ENCODE measurements at regions not wholly inside any gene's neighbourhood (a gene's known extent, or its start where the extent isn't known, plus 50 kb on each side); places are given as distances from the start of the nearest gene placed in this dataset.

DNA sequence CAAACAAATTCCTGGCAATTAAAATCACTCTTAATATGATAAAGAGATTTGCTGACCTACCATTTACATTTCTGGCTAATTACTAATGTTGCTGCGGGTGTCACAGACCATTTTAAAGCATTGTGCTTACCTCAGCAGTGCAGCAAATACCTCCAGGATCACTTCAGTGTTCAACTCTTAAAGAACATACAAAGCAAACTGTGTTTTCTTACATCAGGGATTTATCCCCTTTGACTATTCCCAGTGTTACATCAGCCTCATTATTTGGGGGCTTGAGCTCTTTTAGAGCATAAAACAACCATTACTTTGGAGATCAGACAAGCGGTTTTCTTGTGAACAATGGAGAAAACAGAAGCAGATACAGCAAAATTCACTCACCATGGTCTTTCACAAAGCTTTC, 185.4 kb downstream of the LYPLAL1 start:
- Histone ChIP-seq H3K36me3 (no peaks in the 10 kb centered on the region), H3K9me3 (no peaks in the 10 kb centered on the region), H3K27ac (no peak overlapping the region), H3K4me3 (no peak overlapping the region), H3K4me1 (no peaks in the 10 kb centered on the region), H3K27me3 (no peaks in the 10 kb centered on the region)
- ATAC-seq (no peak), DNase-seq (no peak)
- TF ChIP-seq, protein P1, sequence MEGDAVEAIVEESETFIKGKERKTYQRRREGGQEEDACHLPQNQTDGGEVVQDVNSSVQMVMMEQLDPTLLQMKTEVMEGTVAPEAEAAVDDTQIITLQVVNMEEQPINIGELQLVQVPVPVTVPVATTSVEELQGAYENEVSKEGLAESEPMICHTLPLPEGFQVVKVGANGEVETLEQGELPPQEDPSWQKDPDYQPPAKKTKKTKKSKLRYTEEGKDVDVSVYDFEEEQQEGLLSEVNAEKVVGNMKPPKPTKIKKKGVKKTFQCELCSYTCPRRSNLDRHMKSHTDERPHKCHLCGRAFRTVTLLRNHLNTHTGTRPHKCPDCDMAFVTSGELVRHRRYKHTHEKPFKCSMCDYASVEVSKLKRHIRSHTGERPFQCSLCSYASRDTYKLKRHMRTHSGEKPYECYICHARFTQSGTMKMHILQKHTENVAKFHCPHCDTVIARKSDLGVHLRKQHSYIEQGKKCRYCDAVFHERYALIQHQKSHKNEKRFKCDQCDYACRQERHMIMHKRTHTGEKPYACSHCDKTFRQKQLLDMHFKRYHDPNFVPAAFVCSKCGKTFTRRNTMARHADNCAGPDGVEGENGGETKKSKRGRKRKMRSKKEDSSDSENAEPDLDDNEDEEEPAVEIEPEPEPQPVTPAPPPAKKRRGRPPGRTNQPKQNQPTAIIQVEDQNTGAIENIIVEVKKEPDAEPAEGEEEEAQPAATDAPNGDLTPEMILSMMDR (IDR thresholded peaks at IDR 0.05): no peak
- intact Hi-C loops (cut with DNase I): no loop called here

DNA sequence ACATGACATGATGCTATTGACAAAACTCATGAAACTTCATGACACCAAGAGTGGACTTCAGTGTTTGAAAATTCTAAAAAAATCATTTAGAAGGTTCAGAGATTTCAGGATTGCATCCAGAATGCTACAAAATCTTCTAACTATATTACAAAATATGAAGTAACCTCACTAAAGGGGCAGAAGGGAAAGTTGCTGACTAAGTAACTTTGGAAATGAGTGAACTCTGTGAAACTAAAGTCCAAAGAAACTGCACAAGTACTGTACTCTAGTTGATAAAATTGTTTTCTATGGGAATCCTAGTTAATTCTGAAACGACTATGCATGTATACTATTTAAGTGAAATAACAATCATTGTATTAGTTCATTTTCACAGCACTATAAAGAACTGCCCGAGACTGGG, 184.4 kb downstream of the LYPLAL1 start:
- intact Hi-C loops (cut with DNase I): no loop called here
- TF ChIP-seq, protein P1 (IDR thresholded peaks at IDR 0.05): no peak

DNA sequence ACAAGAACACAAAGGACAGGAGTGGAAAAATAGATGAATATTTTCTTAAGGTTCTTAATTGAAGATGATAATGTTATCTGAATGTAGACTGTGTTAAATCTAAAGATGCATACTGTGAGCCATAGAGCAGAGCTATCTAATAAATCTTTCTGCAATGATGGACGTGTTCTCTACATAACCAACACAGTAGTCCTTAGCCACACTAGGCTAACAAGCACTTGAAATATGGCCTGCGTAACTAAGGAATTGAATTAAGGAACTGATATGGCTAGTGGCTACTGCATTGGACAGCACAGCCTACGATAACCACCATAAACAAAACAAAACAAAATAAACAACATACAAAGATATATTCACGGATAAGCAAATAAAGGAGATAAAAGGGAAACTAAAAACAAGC, 181.3 kb downstream of the LYPLAL1 start:
- Histone ChIP-seq H3K27me3 (no peaks in the 10 kb centered on the region), H3K9me3 (no peaks in the 10 kb centered on the region), H3K4me3 (no peak overlapping the region), H3K27ac (no peak overlapping the region), H3K4me1 (no peaks in the 10 kb centered on the region), H3K36me3 (no peaks in the 10 kb centered on the region)
- TF ChIP-seq, protein P1 (IDR thresholded peaks at IDR 0.05): no peak
- intact Hi-C loops (cut with DNase I): no loop called here
- DNase-seq: no peak
- no peak for ATAC-seq

More for the DNA sequence above, 184.4 kb downstream of the LYPLAL1 start:
- no peak overlapping the region for H3K27ac ChIP-seq
- H3K4me3 ChIP-seq: no peak overlapping the region
- no peaks in the 10 kb centered on the region for H3K27me3 ChIP-seq
- DNase-seq: no peak
- H3K9me3 ChIP-seq: no peaks in the 10 kb centered on the region
- ATAC-seq: no peak
- no peaks in the 10 kb centered on the region for H3K4me1 ChIP-seq
- H3K36me3 ChIP-seq: no peaks in the 10 kb centered on the region

DNA sequence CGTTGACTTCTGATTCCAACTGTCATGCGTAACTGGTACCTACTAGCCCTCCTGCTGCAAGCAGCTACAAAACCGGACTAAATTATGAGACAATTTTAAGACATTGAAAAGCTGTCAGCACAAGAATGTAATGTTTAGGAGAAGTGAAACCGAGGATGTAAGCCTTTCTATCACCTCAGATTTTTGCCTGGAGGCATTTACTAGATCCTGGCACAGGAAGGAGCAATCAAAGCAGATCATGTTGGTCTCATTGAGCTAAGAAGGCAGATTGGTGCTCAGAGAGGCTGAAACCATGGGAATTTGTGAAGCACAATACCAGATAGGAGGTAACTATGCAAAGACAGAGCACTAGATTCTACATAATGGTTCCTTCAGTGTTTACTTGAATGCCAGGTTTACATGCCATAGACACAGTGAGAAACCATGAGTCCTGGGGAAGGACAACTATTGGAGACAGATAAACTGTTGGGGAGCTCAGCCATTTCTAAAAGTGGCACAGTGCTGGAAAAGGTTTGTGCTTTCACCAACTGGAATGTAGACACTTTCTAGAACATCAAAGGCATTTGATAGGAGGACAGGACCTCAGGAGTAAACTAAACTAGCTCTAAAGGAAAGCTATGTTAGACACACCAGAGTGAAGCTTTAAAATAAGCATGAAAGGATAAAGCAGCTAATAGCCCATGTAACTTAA, 179.4 kb downstream of the LYPLAL1 start:
- DNase-seq (no peak), ATAC-seq (no peak)
- Histone ChIP-seq H3K36me3 (no peaks in the 10 kb centered on the region), H3K9me3 (no peaks in the 10 kb centered on the region), H3K27me3 (no peaks in the 10 kb centered on the region), H3K4me3 (no peak overlapping the region), H3K27ac (no peak overlapping the region), H3K4me1 (peaks cover under 1% of the 10 kb centered on the region)
- intact Hi-C loops (cut with DNase I): no loop called here
- TF ChIP-seq, protein P1 (IDR thresholded peaks at IDR 0.05): no peak

DNA sequence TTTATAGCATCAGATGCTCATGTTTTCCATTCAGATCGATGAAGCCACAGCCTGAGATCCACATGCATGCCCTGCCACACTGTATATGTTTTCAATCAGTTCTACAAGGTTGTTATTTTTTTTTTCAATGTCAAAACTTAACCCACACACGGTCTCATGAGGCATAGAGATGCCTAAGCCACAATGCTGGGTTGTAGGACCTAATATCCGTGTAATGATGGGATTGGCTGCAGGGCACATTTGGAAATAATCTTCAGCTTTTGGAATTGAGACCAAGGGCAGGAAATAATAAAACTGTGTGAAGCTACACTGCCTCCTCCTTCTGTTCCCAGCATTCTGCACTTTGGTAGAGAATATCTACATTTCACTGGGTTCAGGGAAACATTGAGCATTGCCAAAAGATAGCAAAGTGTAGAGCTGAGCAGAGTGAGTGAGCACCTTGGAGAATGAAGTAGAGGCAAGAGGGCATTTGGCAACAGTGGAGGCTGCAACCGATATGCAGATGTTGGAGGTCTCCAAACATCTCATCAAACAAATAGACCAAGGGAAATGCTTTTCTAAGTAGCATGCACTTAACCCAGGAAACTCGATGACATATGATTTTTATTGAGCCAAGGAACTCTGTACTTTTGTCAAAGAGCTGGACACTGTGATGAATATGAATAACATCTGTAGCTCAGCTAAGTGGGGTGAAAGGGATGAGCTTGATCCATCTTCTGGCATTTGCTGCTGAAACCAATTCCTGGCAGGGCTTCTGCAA, 176.7 kb downstream of the LYPLAL1 start:
- no peaks in the 10 kb centered on the region for H3K36me3 ChIP-seq
- H3K9me3 ChIP-seq: peaks cover 11% of the 10 kb centered on the region
- DNase-seq: no peak
- TF ChIP-seq, protein P1 (IDR thresholded peaks at IDR 0.05): no peak
- H3K27ac ChIP-seq: no peak overlapping the region
- no peak overlapping the region for H3K4me3 ChIP-seq
- peaks cover 6% of the 10 kb centered on the region for H3K4me1 ChIP-seq
- ATAC-seq: no peak
- no peaks in the 10 kb centered on the region for H3K27me3 ChIP-seq
- intact Hi-C loops (cut with DNase I): no loop called here

All from upper lobe of right lung (tissue), 1 donor.